Activated naive CD4-positive, alpha-beta T cell treated with anti-CD3 and anti-CD28 coated beads for 36 hours (primary cell): ENCODE measurements at regions not wholly inside any gene's neighbourhood (a gene's known extent, or its start where the extent isn't known, plus 50 kb on each side); places are given as distances from the start of the nearest gene placed in this dataset.
"Not testable (repeated sequence)": the region's sequence is repeated elsewhere in the genome, so short reads cannot be mapped to it uniquely, and the experiment has no call there.

Source experiments
- CTCF ChIA-PET: fragments of 350-600 bp; sonication (Branson Sonifier 250); formaldehyde crosslinking; loops from one replicate; lab custom pipeline; 2021; ENCODE audit warnings: antibody characterized with exemption; lab: Charles Lee
- DNase-seq: peaks from one replicate; pipeline ENCODE4 v3.0.0-alpha.2; 2020
- H3K27ac Mint-ChIP-seq: one replicate; pipeline ENCODE4 v1.8.0; 2021; ENCODE audit warnings: mild to moderate bottlenecking, mixed read lengths
- H3K27me3 Mint-ChIP-seq: one replicate; pipeline ENCODE4 v1.8.0; 2021; ENCODE audit warnings: low read depth, mixed read lengths
- H3K36me3 Mint-ChIP-seq: one replicate; pipeline ENCODE4 v1.8.0; 2021; ENCODE audit warnings: low read depth, mixed read lengths
- H3K4me1 Mint-ChIP-seq: one replicate; pipeline ENCODE4 v1.8.0; 2021; ENCODE audit warnings: low read depth, mixed read lengths
- H3K4me3 Mint-ChIP-seq: one replicate; pipeline ENCODE4 v1.8.0; 2021; ENCODE audit warnings: mild to moderate bottlenecking, moderate library complexity, mixed read lengths
- H3K9me3 Mint-ChIP-seq: one replicate; pipeline ENCODE4 v1.8.0; 2021; ENCODE audit warnings: mixed read lengths
- intact Hi-C: fragments of 100-400 bp; cut with micrococcal nuclease; formaldehyde crosslinking; loops from one replicate; pipeline ENCODE4 v1.15.1; 2023

GRCh38 chr14:94823556-94824341, 53.8 kb upstream of the GSC start:
- Mint-ChIP-seq H3K4me1 (no peaks in the 10 kb centered on the region), H3K27me3 (peaks cover 5% of the 10 kb centered on the region), H3K4me3 (no peak overlapping the region), H3K27ac (no peak overlapping the region), H3K9me3 (peaks cover 9% of the 10 kb centered on the region), H3K36me3 (no peaks in the 10 kb centered on the region)
- DNase-seq = no peak
- CTCF ChIA-PET = interaction anchor here (0.7 kb wide), 1 partner anchor 1706 kb away, joined by 3 read pairs; no protein-coding TSS in a partner anchor
- intact Hi-C loops = no loop called here

DNA sequence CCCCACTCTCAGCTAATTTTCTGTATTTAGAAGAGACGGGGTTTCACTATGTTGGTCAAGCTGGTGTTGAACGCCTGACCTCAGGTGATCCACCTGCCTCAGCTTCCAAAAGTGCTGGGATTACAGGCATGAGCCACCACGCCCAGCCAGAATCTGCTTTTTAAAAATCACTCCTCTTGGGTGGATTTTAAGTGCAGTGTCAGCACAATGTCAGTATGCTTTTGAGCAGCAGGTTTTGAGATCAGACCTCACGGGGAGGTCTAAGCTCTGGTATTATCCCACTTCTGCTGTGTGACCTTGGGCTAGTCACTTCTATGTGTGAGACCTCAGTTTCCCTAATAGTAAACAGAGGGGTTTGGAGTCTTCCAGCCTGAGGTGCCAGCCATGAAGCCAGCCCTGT, 51.8 kb upstream of the GSC start:
- CTCF ChIA-PET = no interaction called here

DNA sequence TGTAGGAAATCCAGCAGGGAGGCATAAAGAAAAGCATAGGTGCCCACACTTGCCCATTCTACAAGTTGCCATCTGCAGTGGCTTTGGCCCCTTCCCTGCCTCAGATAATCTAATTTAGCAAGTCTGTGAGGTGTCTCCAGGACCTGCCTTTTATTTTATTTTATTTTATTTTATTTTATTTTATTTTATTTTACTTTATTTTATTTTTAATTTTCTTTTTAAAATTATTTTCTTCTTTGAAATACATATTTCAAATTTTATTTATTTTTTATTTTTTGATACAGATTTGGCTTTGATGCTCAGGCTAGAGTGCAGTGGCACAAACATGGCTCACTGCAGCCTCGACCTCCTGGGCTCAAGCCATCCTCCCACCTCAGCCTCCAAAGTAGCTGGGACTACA, 51.0 kb upstream of the GSC start:
- CTCF ChIA-PET, H3K27me3 Mint-ChIP-seq, H3K4me1 Mint-ChIP-seq, H3K9me3 Mint-ChIP-seq, DNase-seq, intact Hi-C loops, H3K4me3 Mint-ChIP-seq, H3K36me3 Mint-ChIP-seq, H3K27ac Mint-ChIP-seq: not testable (repeated sequence)

More for the DNA sequence above, 51.8 kb upstream of the GSC start:
- intact Hi-C loops = no loop called here
- Mint-ChIP-seq H3K27ac (no peak overlapping the region), H3K9me3 (peaks cover 9% of the 10 kb centered on the region), H3K4me3 (no peak overlapping the region), H3K4me1 (no peaks in the 10 kb centered on the region), H3K27me3 (peaks cover 5% of the 10 kb centered on the region), H3K36me3 (no peaks in the 10 kb centered on the region)
- no peak for DNase-seq
